ENCODE measurements at regions not wholly inside any gene's neighbourhood (a gene's known extent, or its start where the extent isn't known, plus 50 kb on each side); places are given as distances from the start of the nearest gene placed in this dataset.

GRCh38 chr3:31399271-31399670, 133.5 kb upstream of the STT3B start:
- WGBS, 2 donors, result 77 to 80% methylated on average over 1 of the region's 1 CpG
- H3K4me3 ChIP-seq, result no peak overlapping the region
- H3K36me3 ChIP-seq (ENCODE audit: low read depth, missing control alignments), result no peaks in the 10 kb centered on the region
- intact Hi-C loops (cut with DNase I; ENCODE audit: low total_unique reads), result no loop called here
- no peak for TF ChIP-seq CTCF (IDR thresholded peaks at IDR 0.05)
- no peak for TF ChIP-seq POLR2A (IDR thresholded peaks at IDR 0.05)
- DNase-seq, result no peak
- no peaks in the 10 kb centered on the region for H3K27me3 ChIP-seq
- H3K27ac ChIP-seq, result no peak overlapping the region
- H3K9me3 ChIP-seq, result no peaks in the 10 kb centered on the region
- H3K4me1 ChIP-seq, result no peaks in the 10 kb centered on the region

GRCh38 chr3:31402117-31402516, 130.6 kb upstream of the STT3B start:
- TF ChIP-seq CTCF (IDR thresholded peaks at IDR 0.05) (no peak), POLR2A (IDR thresholded peaks at IDR 0.05) (no peak)
- Histone ChIP-seq H3K4me1 (no peaks in the 10 kb centered on the region), H3K27ac (no peak overlapping the region), H3K4me3 (no peak overlapping the region), H3K9me3 (no peaks in the 10 kb centered on the region), H3K36me3 (ENCODE audit: low read depth, missing control alignments) (no peaks in the 10 kb centered on the region), H3K27me3 (no peaks in the 10 kb centered on the region)
- intact Hi-C loops (cut with DNase I; ENCODE audit: low total_unique reads), result no loop called here
- DNase-seq, result no peak
- 66 to 79% methylated on average over 2 of the region's 2 CpGs for WGBS, 2 donors

GRCh38 chr3:31403197-31403596, 129.5 kb upstream of the STT3B start:
- intact Hi-C loops (cut with DNase I; ENCODE audit: low total_unique reads), result no loop called here
- Histone ChIP-seq H3K27me3 (no peaks in the 10 kb centered on the region), H3K4me3 (no peak overlapping the region), H3K4me1 (no peaks in the 10 kb centered on the region), H3K9me3 (no peaks in the 10 kb centered on the region), H3K36me3 (ENCODE audit: low read depth, missing control alignments) (no peaks in the 10 kb centered on the region), H3K27ac (no peak overlapping the region)
- 83 to 88% methylated on average over 3 of the region's 3 CpGs for WGBS, 2 donors
- TF ChIP-seq POLR2A (IDR thresholded peaks at IDR 0.05) (no peak), CTCF (IDR thresholded peaks at IDR 0.05) (no peak)
- no peak for DNase-seq

- Histone ChIP-seq H3K9me3 (no peaks in the 10 kb centered on the region), H3K4me1 (no peaks in the 10 kb centered on the region), H3K4me3 (no peak overlapping the region), H3K27ac (no peak overlapping the region), H3K27me3 (no peaks in the 10 kb centered on the region), H3K36me3 (ENCODE audit: low read depth, missing control alignments) (no peaks in the 10 kb centered on the region)
- 93 to 95% methylated on average over 1 of the region's 1 CpG for WGBS, 2 donors
- intact Hi-C loops (cut with DNase I; ENCODE audit: low total_unique reads), result no loop called here
- DNase-seq, result no peak
- no peak for TF ChIP-seq POLR2A (IDR thresholded peaks at IDR 0.05)
- no peak for TF ChIP-seq CTCF (IDR thresholded peaks at IDR 0.05)
Observed at GRCh38 chr3:31404871-31405270, 127.9 kb upstream of the STT3B start.

- no peak overlapping the region for H3K4me3 ChIP-seq
- 15 to 30% methylated on average over 1 of the region's 1 CpG for WGBS, 2 donors
- TF ChIP-seq CTCF (IDR thresholded peaks at IDR 0.05) (no peak), POLR2A (IDR thresholded peaks at IDR 0.05) (no peak)
- no peak overlapping the region for H3K27ac ChIP-seq
- H3K9me3 ChIP-seq, result no peaks in the 10 kb centered on the region
- H3K36me3 ChIP-seq (ENCODE audit: low read depth, missing control alignments), result no peaks in the 10 kb centered on the region
- intact Hi-C loops (cut with DNase I; ENCODE audit: low total_unique reads), result no loop called here
- DNase-seq, result no peak
- H3K27me3 ChIP-seq, result no peaks in the 10 kb centered on the region
- no peaks in the 10 kb centered on the region for H3K4me1 ChIP-seq
Observed at GRCh38 chr3:31405515-31405914, 127.2 kb upstream of the STT3B start.
